SK-N-SH (cell line): ENCODE measurements at regions not wholly inside any gene's neighbourhood (a gene's known extent, or its start where the extent isn't known, plus 50 kb on each side); places are given as distances from the start of the nearest gene placed in this dataset.

Experiments used
- CTCF ChIP-seq: fragments of 200-600 bp; sonication (generic); IDR thresholded peaks from 2 replicates; pipeline ENCODE4 v1.6.1; 2017; ENCODE audit warnings: antibody characterized with exemption, mild to moderate bottlenecking, moderate library complexity
- ELF1 ChIP-seq: IDR thresholded peaks from 2 replicates; pipeline ENCODE4 v1.4.0; 2012
- MAX ChIP-seq: IDR thresholded peaks from 2 replicates; pipeline ENCODE4 v1.4.0; 2012; ENCODE audit warnings: low read depth
- PBX3 ChIP-seq: IDR thresholded peaks from 2 replicates; pipeline ENCODE4; 2012
- REST ChIP-seq: IDR thresholded peaks from 2 replicates; pipeline ENCODE4 v1.6.1; 2012; ENCODE audit warnings: mild to moderate bottlenecking, low read depth, low read length, moderate library complexity
- USF2 ChIP-seq: fragments of 150-350 bp; IDR thresholded peaks from 2 replicates; pipeline ENCODE4 v1.6.1; 2017; ENCODE audit warnings: antibody characterized with exemption, low read length, low read depth, borderline replicate concordance
- YY1 ChIP-seq: IDR thresholded peaks from 2 replicates; pipeline ENCODE4 v1.4.0; 2012; ENCODE audit warnings: low read depth, mild to moderate bottlenecking

GRCh38 chr10:52387744-52388143 lies 73.7 kb downstream of the DKK1 start:
- no peak for TF ChIP-seq USF2
- TF ChIP-seq CTCF = no peak
- no peak for TF ChIP-seq ELF1
- TF ChIP-seq REST = no peak
- TF ChIP-seq MAX = no peak
- no peak for TF ChIP-seq YY1
- TF ChIP-seq PBX3 = no peak
